HepG2 (cell line): ENCODE measurements at regions not wholly inside any gene's neighbourhood (a gene's known extent, or its start where the extent isn't known, plus 50 kb on each side); places are given as distances from the start of the nearest gene placed in this dataset.

ENCODE experiments used
- ATAC-seq: fragments of 200-7000 bp; cut with Tn5 transposase; 3 replicates; pipeline ENCODE4 v1.9.1; 2020; ENCODE audit warnings: mild to moderate bottlenecking, moderate library complexity
- BruUV-seq: library from RNA; stranded (reverse); fragments of 400-500 nt; replicated peaks from 2 replicates; lab custom pipeline; 2021; lab: Mats Ljungman, UMichigan
- CTCF ChIA-PET: fragments of 300-600 bp; formaldehyde crosslinking; extraction: SDS; loops from one replicate; lab custom pipeline; 2021; ENCODE audit warnings: low total read pairs, inconsistent platforms, low intra/inter-chr PET ratio; lab: Yijun Ruan, JAX
- POLR2A ChIA-PET: fragments of 350-600 bp; sonication (Branson Sonifier 250); formaldehyde crosslinking; loops from one replicate; lab custom pipeline; 2020; ENCODE audit warnings: antibody characterized with exemption, inconsistent platforms; lab: Yijun Ruan, JAX
- DNase-seq: peaks from one replicate; pipeline ENCODE4 v3.0.0-alpha.2; 2015; ENCODE audit warnings: low spot score
- FAIRE-seq: peaks from 3 replicates; lab custom pipeline; 2011; peaks lifted over from hg19 to GRCh38; lab: Jason Lieb, UNC
- H2AFZ ChIP-seq: one replicate; pipeline ENCODE4 v1.6.1; 2011; ENCODE audit warnings: low read length, inconsistent platforms
- H3K27ac ChIP-seq: fragments of 300-600 bp; 3 replicates; pipeline ENCODE4 v1.8.0; 2011; ENCODE audit warnings: mixed run types, mild to moderate bottlenecking, mixed read lengths, low read length, inconsistent platforms; ENCODE audit not compliant: insufficient read depth; ENCODE audit errors: extremely low read length
- H3K27me3 ChIP-seq, 2 experiments: fragments of 200-600 bp in 1 of 2; 2 replicates in 1 of 2; 3 replicates in 1 of 2; pipeline versions ENCODE4 v1.6.0 to v1.8.0; 2011; ENCODE audit warnings: low read length in 2 of 2, mild to moderate bottlenecking in 2 of 2, moderate library complexity in 2 of 2, inconsistent platforms in 1 of 2; ENCODE audit not compliant: insufficient read depth in 2 of 2, control insufficient read depth in 1 of 2
- H3K36me3 ChIP-seq, 2 experiments: fragments of 200-600 bp in 1 of 2; replicated peaks in 1 of 2; 2 replicates in 1 of 2; 3 replicates in 1 of 2; pipeline versions ENCODE4 v1.5.1 to v1.8.0; 2011; ENCODE audit warnings: low read length in 2 of 2, inconsistent platforms in 1 of 2; ENCODE audit not compliant: insufficient read depth in 2 of 2, control insufficient read depth in 1 of 2
- H3K4me1 ChIP-seq: 2 replicates; pipeline ENCODE4 v1.5.1; 2012; ENCODE audit warnings: low read length, inconsistent platforms; ENCODE audit not compliant: insufficient read depth
- H3K4me2 ChIP-seq: 2 replicates; pipeline ENCODE4 v1.6.0; 2011; ENCODE audit warnings: low read depth, low read length, inconsistent platforms
- H3K4me3 ChIP-seq, 3 experiments: fragments of 200-600 bp in 1 of 3; sonication (generic), shearing (Covaris generic) in 1 of 3; replicated peaks in 1 of 3; 2 replicates each; pipeline ENCODE4 v1.5.1; 2011 to 2016; ENCODE audit warnings: low read length in 3 of 3, inconsistent platforms in 2 of 3, low read depth in 2 of 3, mild to moderate bottlenecking in 2 of 3, control low read depth in 1 of 3, mixed read lengths in 1 of 3; ENCODE audit not compliant: insufficient read depth in 1 of 3
- H3K79me2 ChIP-seq: one replicate; pipeline ENCODE4 v1.6.1; 2011; ENCODE audit warnings: low read length, inconsistent platforms; ENCODE audit not compliant: insufficient read depth
- H3K9ac ChIP-seq: 2 replicates; pipeline ENCODE4 v1.6.0; 2011; ENCODE audit warnings: mild to moderate bottlenecking, low read depth, low read length, inconsistent platforms; ENCODE audit not compliant: insufficient read depth
- H3K9me3 ChIP-seq: 2 replicates; pipeline ENCODE4 v1.5.1; 2012; ENCODE audit warnings: mild to moderate bottlenecking, low read length
- H4K20me1 ChIP-seq: 2 replicates; pipeline ENCODE4 v1.6.0; 2011; ENCODE audit warnings: inconsistent platforms, mild to moderate bottlenecking, low read length, moderate library complexity; ENCODE audit not compliant: insufficient read depth
- BRCA1 ChIP-seq: sonication (generic); formaldehyde crosslinking; IDR thresholded peaks from 2 replicates; pipeline ENCODE4 v1.4.0; 2020; ENCODE audit warnings: missing genetic modification reagents
- CENPX ChIP-seq: sonication (generic); formaldehyde crosslinking; IDR thresholded peaks from 2 replicates; pipeline ENCODE4 v1.9.0; 2021; ENCODE audit warnings: mild to moderate bottlenecking, missing genetic modification reagents, moderate library complexity
- HNRNPL ChIP-seq: fragments of 200-400 bp; formaldehyde crosslinking; IDR thresholded peaks from 2 replicates; pipeline ENCODE4 v1.6.1; 2017; ENCODE audit warnings: mild to moderate bottlenecking, low read depth, low read length
- MBD4 ChIP-seq: IDR thresholded peaks from 2 replicates; pipeline ENCODE4 v1.6.1; 2012; ENCODE audit warnings: low read length, inconsistent platforms, borderline replicate concordance
- MXD4 ChIP-seq: IDR thresholded peaks from 2 replicates; pipeline ENCODE4 v1.6.1; 2016; ENCODE audit warnings: mild to moderate bottlenecking, missing biosample characterization, missing genetic modification reagents
- NBN ChIP-seq: fragments of 450-650 bp; conservative IDR thresholded peaks from 2 replicates; pipeline ENCODE4 v1.6.1; 2017
- NFKB2 ChIP-seq: sonication (generic); formaldehyde crosslinking; IDR thresholded peaks from 2 replicates; pipeline ENCODE4 v1.4.0; 2020; ENCODE audit warnings: missing genetic modification reagents, borderline replicate concordance
- REXO4 ChIP-seq: sonication (generic); formaldehyde crosslinking; IDR thresholded peaks from 2 replicates; pipeline ENCODE4 v1.8.0; 2022; ENCODE audit warnings: missing genetic modification reagents, mild to moderate bottlenecking, borderline replicate concordance
- THAP11 ChIP-seq: IDR thresholded peaks from 2 replicates; pipeline ENCODE4 v1.6.1; 2016; ENCODE audit warnings: missing biosample characterization, missing genetic modification reagents
- ZNF788 ChIP-seq: sonication (generic); formaldehyde crosslinking; IDR thresholded peaks from 2 replicates; pipeline ENCODE4 v1.5.0; 2020; ENCODE audit warnings: mild to moderate bottlenecking, missing genetic modification reagents, borderline replicate concordance
- WGBS: methylation state at CpG from one replicate; pipeline ENCODE4 v1.1.6; 2017; ENCODE audit warnings: low lambda C conversion rate; 5-methylcytosine and 5-hydroxymethylcytosine counted together
- in situ Hi-C: cut with HindIII; loops from 2 replicates; pipeline ENCODE4 v1.10.0; 2017; ENCODE audit warnings: low pct_unique_long_range_greater_than_20kb; ENCODE audit not compliant: extremely low pct_ligation_motif_present
- intact Hi-C: fragments of 100-400 bp; cut with micrococcal nuclease; formaldehyde crosslinking; loops from one replicate; pipeline ENCODE4 v1.10.0; 2022; ENCODE audit not compliant: unreplicated experiment
- TF ChIP-seq, protein P1 (sequence below): sonication (generic); formaldehyde crosslinking; IDR thresholded peaks from 2 replicates; pipeline ENCODE4 v1.5.1; 2020; ENCODE audit warnings: mild to moderate bottlenecking, moderate library complexity, missing genetic modification reagents
- TF ChIP-seq, protein P2 (sequence below): sonication (generic); formaldehyde crosslinking; conservative IDR thresholded peaks from 2 replicates; pipeline ENCODE4 v1.4.0; 2020; ENCODE audit warnings: missing genetic modification reagents
- TF ChIP-seq, protein P3 (sequence below): conservative IDR thresholded peaks from 2 replicates; pipeline ENCODE4 v1.6.1; 2018; ENCODE audit warnings: missing genetic modification reagents
- TF ChIP-seq, protein P4 (sequence below): sonication (generic); formaldehyde crosslinking; IDR thresholded peaks from 2 replicates; pipeline ENCODE4 v1.5.0; 2020; ENCODE audit warnings: mild to moderate bottlenecking, missing genetic modification reagents, borderline replicate concordance

DNA sequence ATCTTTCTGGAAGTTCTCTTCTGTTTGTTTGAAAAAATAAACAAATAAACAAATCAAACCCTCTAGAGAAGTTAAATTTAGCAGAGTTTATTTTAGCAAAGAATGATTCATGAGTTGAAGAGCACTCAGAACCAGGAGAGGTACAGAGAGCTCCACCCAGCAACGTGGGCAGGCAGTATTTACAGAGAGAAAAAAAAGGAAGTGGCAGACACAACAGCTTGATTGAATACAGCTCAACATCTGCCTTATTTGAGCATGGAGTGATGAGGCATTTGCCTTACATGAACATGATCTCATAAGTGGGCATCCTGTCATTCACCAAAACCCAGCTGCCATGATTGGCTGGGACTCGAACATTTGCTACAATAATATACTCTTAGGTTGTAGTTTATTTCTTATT is 381.6 kb upstream of the ADAMTS16 start (continued):
- TF ChIP-seq, protein P1, sequence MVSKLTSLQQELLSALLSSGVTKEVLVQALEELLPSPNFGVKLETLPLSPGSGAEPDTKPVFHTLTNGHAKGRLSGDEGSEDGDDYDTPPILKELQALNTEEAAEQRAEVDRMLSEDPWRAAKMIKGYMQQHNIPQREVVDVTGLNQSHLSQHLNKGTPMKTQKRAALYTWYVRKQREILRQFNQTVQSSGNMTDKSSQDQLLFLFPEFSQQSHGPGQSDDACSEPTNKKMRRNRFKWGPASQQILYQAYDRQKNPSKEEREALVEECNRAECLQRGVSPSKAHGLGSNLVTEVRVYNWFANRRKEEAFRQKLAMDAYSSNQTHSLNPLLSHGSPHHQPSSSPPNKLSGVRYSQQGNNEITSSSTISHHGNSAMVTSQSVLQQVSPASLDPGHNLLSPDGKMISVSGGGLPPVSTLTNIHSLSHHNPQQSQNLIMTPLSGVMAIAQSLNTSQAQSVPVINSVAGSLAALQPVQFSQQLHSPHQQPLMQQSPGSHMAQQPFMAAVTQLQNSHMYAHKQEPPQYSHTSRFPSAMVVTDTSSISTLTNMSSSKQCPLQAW (CRISPR knock-in tag): no peak
- TF ChIP-seq BRCA1 (CRISPR knock-in tag): no peak
- TF ChIP-seq, all 625 proteins: peak for 0

DNA sequence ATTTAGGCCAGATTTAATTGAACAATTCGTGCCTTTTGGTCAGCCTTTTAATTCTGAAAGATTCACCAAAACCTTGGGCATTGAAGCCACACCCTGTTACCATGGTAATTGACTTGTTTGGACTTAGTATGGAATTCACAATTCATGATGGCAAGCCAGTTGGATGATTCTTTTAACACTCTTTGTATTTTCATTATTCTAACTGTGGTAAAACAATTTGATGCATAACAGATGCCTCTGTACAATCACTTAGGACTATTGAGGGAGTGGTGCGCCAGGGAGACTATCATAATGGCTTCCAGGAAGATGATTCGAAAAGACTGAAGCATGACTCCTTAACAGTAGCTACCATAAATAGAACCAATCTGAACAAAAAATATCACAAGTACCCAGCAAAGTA is 381.1 kb upstream of the ADAMTS16 start:
- intact Hi-C loops: no loop called here
- FAIRE-seq: no peak
- WGBS: 11% methylated on average over 3 of the region's 3 CpGs

DNA sequence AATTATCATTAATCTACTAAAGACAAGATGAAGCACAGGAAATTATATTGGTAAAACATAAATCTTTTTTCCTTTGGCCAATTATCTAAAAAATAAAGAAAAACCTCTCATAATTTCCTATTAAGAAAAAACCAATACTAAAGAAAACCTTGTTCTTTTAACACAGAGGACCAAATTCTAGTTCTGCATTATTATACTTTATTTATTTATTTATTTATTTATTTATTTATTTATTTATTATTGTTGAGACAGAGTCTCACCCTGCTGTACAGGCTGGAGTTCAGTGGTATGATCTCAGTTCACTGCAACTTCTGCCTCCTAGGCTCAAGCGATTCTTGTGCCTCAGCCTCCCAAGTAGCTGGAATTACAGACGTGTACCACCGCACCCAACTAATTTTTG is 377.8 kb upstream of the ADAMTS16 start:
- in situ Hi-C loops (no loop called here), intact Hi-C loops (no loop called here)
- Histone ChIP-seq H3K79me2 (no peaks in the 10 kb centered on the region), H3K4me1 (no peaks in the 10 kb centered on the region), H3K27me3 (no peaks in the 10 kb centered on the region), H3K4me2 (no peak overlapping the region), H3K9ac (no peak overlapping the region), H3K9me3 (peaks cover 60% of the 10 kb centered on the region), H3K36me3 (no peaks in the 10 kb centered on the region), H3K27ac (no peak overlapping the region), H2AFZ (no peak overlapping the region), H3K4me3 (no peak overlapping the region), H4K20me1 (no peaks in the 10 kb centered on the region)
- DNase-seq (no peak), FAIRE-seq (no peak), ATAC-seq (no peak)
- BruUV-seq: no TSS peak
- WGBS: 59% methylated on average over 3 of the region's 3 CpGs
- POLR2A ChIA-PET: no interaction called here
- CTCF ChIA-PET: no interaction called here
- TF ChIP-seq, protein P2, sequence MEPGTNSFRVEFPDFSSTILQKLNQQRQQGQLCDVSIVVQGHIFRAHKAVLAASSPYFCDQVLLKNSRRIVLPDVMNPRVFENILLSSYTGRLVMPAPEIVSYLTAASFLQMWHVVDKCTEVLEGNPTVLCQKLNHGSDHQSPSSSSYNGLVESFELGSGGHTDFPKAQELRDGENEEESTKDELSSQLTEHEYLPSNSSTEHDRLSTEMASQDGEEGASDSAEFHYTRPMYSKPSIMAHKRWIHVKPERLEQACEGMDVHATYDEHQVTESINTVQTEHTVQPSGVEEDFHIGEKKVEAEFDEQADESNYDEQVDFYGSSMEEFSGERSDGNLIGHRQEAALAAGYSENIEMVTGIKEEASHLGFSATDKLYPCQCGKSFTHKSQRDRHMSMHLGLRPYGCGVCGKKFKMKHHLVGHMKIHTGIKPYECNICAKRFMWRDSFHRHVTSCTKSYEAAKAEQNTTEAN: no peak
- TF ChIP-seq MBD4: no peak
- no peak for TF ChIP-seq REXO4 (CRISPR knock-in tag)
- TF ChIP-seq NFKB2 (CRISPR knock-in tag): no peak
- TF ChIP-seq, protein P3, sequence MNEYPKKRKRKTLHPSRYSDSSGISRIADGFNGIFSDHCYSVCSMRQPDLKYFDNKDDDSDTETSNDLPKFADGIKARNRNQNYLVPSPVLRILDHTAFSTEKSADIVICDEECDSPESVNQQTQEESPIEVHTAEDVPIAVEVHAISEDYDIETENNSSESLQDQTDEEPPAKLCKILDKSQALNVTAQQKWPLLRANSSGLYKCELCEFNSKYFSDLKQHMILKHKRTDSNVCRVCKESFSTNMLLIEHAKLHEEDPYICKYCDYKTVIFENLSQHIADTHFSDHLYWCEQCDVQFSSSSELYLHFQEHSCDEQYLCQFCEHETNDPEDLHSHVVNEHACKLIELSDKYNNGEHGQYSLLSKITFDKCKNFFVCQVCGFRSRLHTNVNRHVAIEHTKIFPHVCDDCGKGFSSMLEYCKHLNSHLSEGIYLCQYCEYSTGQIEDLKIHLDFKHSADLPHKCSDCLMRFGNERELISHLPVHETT (CRISPR knock-in tag): no peak
- no peak for TF ChIP-seq NBN
- TF ChIP-seq, protein P4, sequence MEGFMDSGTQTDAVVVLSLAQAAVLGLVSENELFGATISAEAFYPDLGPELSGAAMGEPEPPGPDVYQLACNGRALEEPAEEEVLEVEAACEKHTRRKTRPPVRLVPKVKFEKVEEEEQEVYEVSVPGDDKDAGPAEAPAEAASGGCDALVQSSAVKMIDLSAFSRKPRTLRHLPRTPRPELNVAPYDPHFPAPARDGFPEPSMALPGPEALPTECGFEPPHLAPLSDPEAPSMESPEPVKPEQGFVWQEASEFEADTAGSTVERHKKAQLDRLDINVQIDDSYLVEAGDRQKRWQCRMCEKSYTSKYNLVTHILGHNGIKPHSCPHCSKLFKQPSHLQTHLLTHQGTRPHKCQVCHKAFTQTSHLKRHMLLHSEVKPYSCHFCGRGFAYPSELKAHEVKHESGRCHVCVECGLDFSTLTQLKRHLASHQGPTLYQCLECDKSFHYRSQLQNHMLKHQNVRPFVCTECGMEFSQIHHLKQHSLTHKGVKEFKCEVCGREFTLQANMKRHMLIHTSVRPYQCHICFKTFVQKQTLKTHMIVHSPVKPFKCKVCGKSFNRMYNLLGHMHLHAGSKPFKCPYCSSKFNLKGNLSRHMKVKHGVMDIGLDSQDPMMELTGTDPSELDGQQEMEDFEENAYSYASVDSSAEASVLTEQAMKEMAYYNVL: no peak
- TF ChIP-seq ZNF788: no peak
- TF ChIP-seq THAP11 (CRISPR knock-in tag): no peak

More for the DNA sequence above, 381.1 kb upstream of the ADAMTS16 start:
- no peak overlapping the region for H3K9ac ChIP-seq
- H3K36me3 ChIP-seq: no peaks in the 10 kb centered on the region
- TF ChIP-seq CENPX (CRISPR knock-in tag) (no peak), MXD4 (no peak), HNRNPL (no peak)
- ATAC-seq (no peak), DNase-seq (no peak)
- no peaks in the 10 kb centered on the region for H3K4me1 ChIP-seq
- H4K20me1 ChIP-seq: no peaks in the 10 kb centered on the region
- POLR2A ChIA-PET: no interaction called here
- in situ Hi-C loops: no loop called here
- H3K79me2 ChIP-seq: no peaks in the 10 kb centered on the region
- BruUV-seq: no TSS peak
- no peaks in the 10 kb centered on the region for H3K27me3 ChIP-seq
- no peak overlapping the region for H3K4me2 ChIP-seq
- H2AFZ ChIP-seq: no peak overlapping the region
- no peak overlapping the region for H3K27ac ChIP-seq
- peaks cover 51% of the 10 kb centered on the region for H3K9me3 ChIP-seq
- CTCF ChIA-PET: no interaction called here
- H3K4me3 ChIP-seq: no peak overlapping the region
